ENCODE measurements at regions not wholly inside any gene's neighbourhood (a gene's known extent, or its start where the extent isn't known, plus 50 kb on each side); places are given as distances from the start of the nearest gene placed in this dataset.

GRCh38 chr10:63899673-63900300, 378.6 kb downstream of the REEP3 start:
- Histone ChIP-seq H3K9me3 (ENCODE audit: control insufficient read depth in 1 of 2, low read length in 2 of 2) (no peaks in the 10 kb centered on the region), H3K27ac (ENCODE audit: low read depth, low read length) (no peak overlapping the region), H3K9ac (ENCODE audit: low read depth in 1 of 2, low read length in 2 of 2) (no peak overlapping the region), H3K4me3 (ENCODE audit: low read depth in 1 of 2, low read length in 2 of 2) (no peak overlapping the region), H3K4me1 (ENCODE audit: control insufficient read depth in 1 of 2, insufficient read depth in 2 of 2, low read length in 2 of 2) (no peaks in the 10 kb centered on the region), H3K27me3 (ENCODE audit: control insufficient read depth in 1 of 2, insufficient read depth in 2 of 2, low read length in 2 of 2) (no peaks in the 10 kb centered on the region), H3K36me3 (ENCODE audit: control insufficient read depth in 1 of 2, insufficient read depth in 2 of 2, low read length in 2 of 2) (no peaks in the 10 kb centered on the region)

- no peaks in the 10 kb centered on the region for H3K36me3 ChIP-seq (ENCODE audit: control insufficient read depth in 1 of 2, insufficient read depth in 2 of 2, low read length in 2 of 2)
- no peaks in the 10 kb centered on the region for H3K4me1 ChIP-seq (ENCODE audit: control insufficient read depth in 1 of 2, insufficient read depth in 2 of 2, low read length in 2 of 2)
- no peaks in the 10 kb centered on the region for H3K27me3 ChIP-seq (ENCODE audit: control insufficient read depth in 1 of 2, insufficient read depth in 2 of 2, low read length in 2 of 2)
Observed at GRCh38 chr10:63901228-63901627, 380.0 kb downstream of the REEP3 start.

GRCh38 chr10:63901881-63902280, 380.7 kb downstream of the REEP3 start:
- H3K27ac ChIP-seq (ENCODE audit: low read depth, low read length): no peak overlapping the region
- no peaks in the 10 kb centered on the region for H3K36me3 ChIP-seq (ENCODE audit: control insufficient read depth in 1 of 2, insufficient read depth in 2 of 2, low read length in 2 of 2)
- no peaks in the 10 kb centered on the region for H3K9me3 ChIP-seq (ENCODE audit: control insufficient read depth in 1 of 2, low read length in 2 of 2)
- H3K4me1 ChIP-seq (ENCODE audit: control insufficient read depth in 1 of 2, insufficient read depth in 2 of 2, low read length in 2 of 2): no peaks in the 10 kb centered on the region
- no peak overlapping the region for H3K4me3 ChIP-seq (ENCODE audit: low read depth in 1 of 2, low read length in 2 of 2)
- no peaks in the 10 kb centered on the region for H3K27me3 ChIP-seq (ENCODE audit: control insufficient read depth in 1 of 2, insufficient read depth in 2 of 2, low read length in 2 of 2)
- no peak overlapping the region for H3K9ac ChIP-seq (ENCODE audit: low read depth in 1 of 2, low read length in 2 of 2)

More at GRCh38 chr10:63901228-63901627, 380.0 kb downstream of the REEP3 start:
- H3K9me3 ChIP-seq (ENCODE audit: control insufficient read depth in 1 of 2, low read length in 2 of 2): no peaks in the 10 kb centered on the region
- H3K4me3 ChIP-seq (ENCODE audit: low read depth in 1 of 2, low read length in 2 of 2): no peak overlapping the region
- no peak overlapping the region for H3K27ac ChIP-seq (ENCODE audit: low read depth, low read length)
- H3K9ac ChIP-seq (ENCODE audit: low read depth in 1 of 2, low read length in 2 of 2): no peak overlapping the region

- Histone ChIP-seq H3K4me1 (ENCODE audit: control insufficient read depth in 1 of 2, insufficient read depth in 2 of 2, low read length in 2 of 2) (no peaks in the 10 kb centered on the region), H3K4me3 (ENCODE audit: low read depth in 1 of 2, low read length in 2 of 2) (no peak overlapping the region), H3K36me3 (ENCODE audit: control insufficient read depth in 1 of 2, insufficient read depth in 2 of 2, low read length in 2 of 2) (no peaks in the 10 kb centered on the region), H3K27ac (ENCODE audit: low read depth, low read length) (no peak overlapping the region), H3K27me3 (ENCODE audit: control insufficient read depth in 1 of 2, insufficient read depth in 2 of 2, low read length in 2 of 2) (no peaks in the 10 kb centered on the region), H3K9me3 (ENCODE audit: control insufficient read depth in 1 of 2, low read length in 2 of 2) (no peaks in the 10 kb centered on the region), H3K9ac (ENCODE audit: low read depth in 1 of 2, low read length in 2 of 2) (no peak overlapping the region)
Observed at GRCh38 chr10:63910806-63911205, 389.6 kb downstream of the REEP3 start.

GRCh38 chr10:63915240-63915639, 394.0 kb downstream of the REEP3 start:
- Histone ChIP-seq H3K9ac (ENCODE audit: low read depth in 1 of 2, low read length in 2 of 2) (no peak overlapping the region), H3K4me3 (ENCODE audit: low read depth in 1 of 2, low read length in 2 of 2) (no peak overlapping the region), H3K4me1 (ENCODE audit: control insufficient read depth in 1 of 2, insufficient read depth in 2 of 2, low read length in 2 of 2) (peaks cover 0 to 4% of the 10 kb centered on the region in 2 donors), H3K27ac (ENCODE audit: low read depth, low read length) (no peak overlapping the region), H3K9me3 (ENCODE audit: control insufficient read depth in 1 of 2, low read length in 2 of 2) (no peaks in the 10 kb centered on the region), H3K36me3 (ENCODE audit: control insufficient read depth in 1 of 2, insufficient read depth in 2 of 2, low read length in 2 of 2) (no peaks in the 10 kb centered on the region), H3K27me3 (ENCODE audit: control insufficient read depth in 1 of 2, insufficient read depth in 2 of 2, low read length in 2 of 2) (no peaks in the 10 kb centered on the region)

- Histone ChIP-seq H3K4me1 (ENCODE audit: control insufficient read depth in 1 of 2, insufficient read depth in 2 of 2, low read length in 2 of 2) (peaks cover 0 to 4% of the 10 kb centered on the region in 2 donors), H3K27me3 (ENCODE audit: control insufficient read depth in 1 of 2, insufficient read depth in 2 of 2, low read length in 2 of 2) (no peaks in the 10 kb centered on the region), H3K9ac (ENCODE audit: low read depth in 1 of 2, low read length in 2 of 2) (no peak overlapping the region), H3K36me3 (ENCODE audit: control insufficient read depth in 1 of 2, insufficient read depth in 2 of 2, low read length in 2 of 2) (no peaks in the 10 kb centered on the region), H3K4me3 (ENCODE audit: low read depth in 1 of 2, low read length in 2 of 2) (no peak overlapping the region), H3K27ac (ENCODE audit: low read depth, low read length) (no peak overlapping the region), H3K9me3 (ENCODE audit: control insufficient read depth in 1 of 2, low read length in 2 of 2) (no peaks in the 10 kb centered on the region)
Observed at GRCh38 chr10:63917363-63917762, 396.2 kb downstream of the REEP3 start.

DNA sequence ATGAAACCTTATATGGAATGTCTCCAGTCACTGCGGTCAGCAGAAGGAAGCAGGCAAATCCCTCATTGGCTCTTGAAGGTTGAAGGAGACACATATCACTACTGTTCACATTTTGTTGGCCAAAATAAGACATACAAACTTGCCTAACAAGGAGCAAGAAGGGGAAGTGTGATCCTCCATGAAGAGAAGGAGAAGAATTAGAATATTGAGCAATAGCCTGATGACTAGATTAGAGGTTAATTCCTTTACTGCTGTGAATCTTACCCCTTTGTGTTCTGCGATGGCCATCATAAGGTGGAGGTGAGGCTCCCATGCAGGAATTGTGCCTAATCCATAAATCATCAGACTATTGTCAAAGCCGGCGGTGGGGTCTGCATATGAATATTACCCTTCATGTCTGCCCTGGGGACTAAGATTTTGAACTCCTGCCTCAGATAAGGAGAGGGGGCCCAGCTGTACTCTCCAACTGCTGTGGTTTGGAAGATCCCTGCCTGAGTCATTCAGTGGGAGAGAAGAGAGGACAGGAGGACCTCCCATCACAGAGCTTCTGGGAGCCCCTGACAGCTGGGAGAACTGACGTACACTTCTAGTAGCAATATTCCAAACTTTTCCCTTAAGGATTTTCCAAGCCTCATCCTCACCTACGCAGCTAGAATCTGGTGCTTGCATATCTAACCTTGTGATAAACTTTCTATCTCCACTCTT, 398.5 kb downstream of the REEP3 start:
- H3K9me3 ChIP-seq (ENCODE audit: control insufficient read depth in 1 of 2, low read length in 2 of 2): no peaks in the 10 kb centered on the region
- H3K4me3 ChIP-seq (ENCODE audit: low read depth in 1 of 2, low read length in 2 of 2): no peak overlapping the region
- H3K4me1 ChIP-seq (ENCODE audit: control insufficient read depth in 1 of 2, insufficient read depth in 2 of 2, low read length in 2 of 2): peaks cover 0 to 4% of the 10 kb centered on the region in 2 donors
- H3K36me3 ChIP-seq (ENCODE audit: control insufficient read depth in 1 of 2, insufficient read depth in 2 of 2, low read length in 2 of 2): no peaks in the 10 kb centered on the region
- no peaks in the 10 kb centered on the region for H3K27me3 ChIP-seq (ENCODE audit: control insufficient read depth in 1 of 2, insufficient read depth in 2 of 2, low read length in 2 of 2)
- H3K9ac ChIP-seq (ENCODE audit: low read depth in 1 of 2, low read length in 2 of 2): no peak overlapping the region
- H3K27ac ChIP-seq (ENCODE audit: low read depth, low read length): no peak overlapping the region

DNA sequence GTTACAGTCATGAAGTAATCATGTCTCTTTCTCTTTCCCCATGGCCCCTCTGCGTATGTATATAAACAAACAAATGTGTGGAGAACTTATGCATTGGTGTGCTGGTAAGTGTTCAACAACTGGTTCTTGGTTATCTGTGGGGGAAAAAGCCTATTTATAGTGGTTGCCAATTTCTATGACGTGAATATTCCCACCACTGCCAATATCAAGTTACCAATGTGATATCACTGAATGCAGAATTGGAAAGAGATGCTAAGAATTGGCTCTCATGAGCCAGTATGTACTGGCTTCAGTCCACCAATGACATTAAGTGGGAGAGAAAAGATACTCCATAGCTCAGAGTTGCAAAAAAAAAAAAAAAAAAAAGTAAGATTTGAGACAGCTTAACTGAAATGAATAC, 399.7 kb downstream of the REEP3 start:
- H3K9me3 ChIP-seq (ENCODE audit: control insufficient read depth in 1 of 2, low read length in 2 of 2): no peaks in the 10 kb centered on the region
- H3K9ac ChIP-seq (ENCODE audit: low read depth in 1 of 2, low read length in 2 of 2): no peak overlapping the region
- no peak overlapping the region for H3K4me3 ChIP-seq (ENCODE audit: low read depth in 1 of 2, low read length in 2 of 2)
- H3K27me3 ChIP-seq (ENCODE audit: control insufficient read depth in 1 of 2, insufficient read depth in 2 of 2, low read length in 2 of 2): no peaks in the 10 kb centered on the region
- H3K4me1 ChIP-seq (ENCODE audit: control insufficient read depth in 1 of 2, insufficient read depth in 2 of 2, low read length in 2 of 2): peaks cover 0 to 4% of the 10 kb centered on the region in 2 donors
- no peak overlapping the region for H3K27ac ChIP-seq (ENCODE audit: low read depth, low read length)
- H3K36me3 ChIP-seq (ENCODE audit: control insufficient read depth in 1 of 2, insufficient read depth in 2 of 2, low read length in 2 of 2): no peaks in the 10 kb centered on the region

GRCh38 chr10:63921908-63922467, 400.8 kb downstream of the REEP3 start:
- Histone ChIP-seq H3K27ac (ENCODE audit: low read depth, low read length) (no peak overlapping the region), H3K4me1 (ENCODE audit: control insufficient read depth in 1 of 2, insufficient read depth in 2 of 2, low read length in 2 of 2) (peaks cover 0 to 4% of the 10 kb centered on the region in 2 donors), H3K9ac (ENCODE audit: low read depth in 1 of 2, low read length in 2 of 2) (no peak overlapping the region), H3K4me3 (ENCODE audit: low read depth in 1 of 2, low read length in 2 of 2) (no peak overlapping the region), H3K27me3 (ENCODE audit: control insufficient read depth in 1 of 2, insufficient read depth in 2 of 2, low read length in 2 of 2) (no peaks in the 10 kb centered on the region), H3K36me3 (ENCODE audit: control insufficient read depth in 1 of 2, insufficient read depth in 2 of 2, low read length in 2 of 2) (no peaks in the 10 kb centered on the region), H3K9me3 (ENCODE audit: control insufficient read depth in 1 of 2, low read length in 2 of 2) (no peaks in the 10 kb centered on the region)

DNA sequence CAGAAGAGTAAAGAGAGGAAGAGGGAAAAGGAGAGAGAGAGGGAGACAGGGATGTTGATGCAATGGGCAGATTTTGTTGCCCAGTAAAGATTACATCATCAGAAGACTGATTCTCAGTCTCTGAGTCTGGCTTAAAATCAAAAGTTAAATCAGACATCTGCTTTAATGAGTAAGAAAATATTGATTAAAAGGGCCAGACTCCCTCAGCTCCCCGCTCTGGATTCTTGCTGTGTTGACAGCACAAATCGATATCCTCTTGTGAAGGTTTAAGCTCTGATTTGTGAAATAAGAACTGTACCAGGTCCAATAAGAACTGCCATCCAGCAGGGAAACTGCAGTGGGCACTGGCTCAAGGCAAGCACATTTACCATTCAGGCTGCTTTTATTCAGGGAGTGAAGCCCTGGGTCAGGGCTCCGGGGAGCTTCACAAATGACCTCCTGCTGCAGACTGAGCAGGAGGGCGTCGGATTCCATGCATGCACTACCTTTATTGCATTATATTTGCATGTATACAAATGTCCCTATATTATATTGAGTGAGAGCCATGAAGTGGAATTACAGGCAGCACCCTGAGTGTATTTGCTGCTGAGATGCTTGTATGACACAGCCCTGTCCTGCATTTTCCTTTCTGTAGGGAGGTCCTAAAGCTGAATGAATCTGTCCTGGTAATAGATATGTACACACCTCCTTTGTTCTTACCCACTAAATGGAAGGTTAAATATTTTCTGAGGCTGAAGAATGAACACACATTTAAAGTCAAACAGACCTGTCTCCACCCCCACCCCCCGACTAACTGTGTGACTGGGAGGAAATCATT, 401.5 kb downstream of the REEP3 start:
- Histone ChIP-seq H3K36me3 (ENCODE audit: control insufficient read depth in 1 of 2, insufficient read depth in 2 of 2, low read length in 2 of 2) (no peaks in the 10 kb centered on the region), H3K27me3 (ENCODE audit: control insufficient read depth in 1 of 2, insufficient read depth in 2 of 2, low read length in 2 of 2) (no peaks in the 10 kb centered on the region), H3K9ac (ENCODE audit: low read depth in 1 of 2, low read length in 2 of 2) (no peak overlapping the region), H3K4me1 (ENCODE audit: control insufficient read depth in 1 of 2, insufficient read depth in 2 of 2, low read length in 2 of 2) (no peaks in the 10 kb centered on the region), H3K27ac (ENCODE audit: low read depth, low read length) (no peak overlapping the region), H3K9me3 (ENCODE audit: control insufficient read depth in 1 of 2, low read length in 2 of 2) (no peaks in the 10 kb centered on the region), H3K4me3 (ENCODE audit: low read depth in 1 of 2, low read length in 2 of 2) (no peak overlapping the region)
